ENCODE measurements at regions not wholly inside any gene's neighbourhood (a gene's known extent, or its start where the extent isn't known, plus 50 kb on each side); places are given as distances from the start of the nearest gene placed in this dataset.

DNA sequence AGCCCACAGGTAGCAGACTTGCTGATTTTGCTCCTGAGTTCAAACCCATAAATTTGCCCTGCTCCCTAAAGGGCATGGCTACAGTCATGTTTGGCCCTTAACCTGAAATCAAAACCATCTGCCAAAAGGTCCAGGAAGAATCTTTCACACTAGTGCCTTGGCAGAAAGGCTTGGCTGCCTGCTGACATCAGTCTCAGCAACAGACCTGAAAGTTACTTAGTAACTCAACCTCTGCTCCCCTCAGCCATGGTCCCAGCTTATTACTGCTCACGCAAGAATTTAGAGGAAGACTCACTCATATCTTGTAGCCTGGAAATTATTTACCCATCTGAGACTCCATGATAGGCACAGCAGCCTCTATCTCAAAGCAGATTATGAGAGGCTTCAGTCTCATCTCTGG is 98.0 kb upstream of the KIF2B start:
- H4K5ac ChIP-seq (ENCODE audit: low read depth, low read length), result no peak overlapping the region
- no peak for ATAC-seq (ENCODE audit: low read depth)
- H2AFZ ChIP-seq (replicated peaks; ENCODE audit: low read length, poor library complexity), result no peak overlapping the region
- H3K18ac ChIP-seq (ENCODE audit: low read depth, low read length), result no peak overlapping the region
- H3K4me2 ChIP-seq (ENCODE audit: low read depth, low read length), result no peak overlapping the region
- no peak overlapping the region for H4K8ac ChIP-seq (ENCODE audit: low read depth in 2 of 2, low read length in 2 of 2)
- TF ChIP-seq POLR2A (IDR thresholded peaks at IDR 0.05; ENCODE audit: low read depth, low read length), result no peak
- TF ChIP-seq, protein P1, sequence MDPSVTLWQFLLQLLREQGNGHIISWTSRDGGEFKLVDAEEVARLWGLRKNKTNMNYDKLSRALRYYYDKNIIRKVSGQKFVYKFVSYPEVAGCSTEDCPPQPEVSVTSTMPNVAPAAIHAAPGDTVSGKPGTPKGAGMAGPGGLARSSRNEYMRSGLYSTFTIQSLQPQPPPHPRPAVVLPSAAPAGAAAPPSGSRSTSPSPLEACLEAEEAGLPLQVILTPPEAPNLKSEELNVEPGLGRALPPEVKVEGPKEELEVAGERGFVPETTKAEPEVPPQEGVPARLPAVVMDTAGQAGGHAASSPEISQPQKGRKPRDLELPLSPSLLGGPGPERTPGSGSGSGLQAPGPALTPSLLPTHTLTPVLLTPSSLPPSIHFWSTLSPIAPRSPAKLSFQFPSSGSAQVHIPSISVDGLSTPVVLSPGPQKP (IDR thresholded peaks at IDR 0.05; ENCODE audit: borderline replicate concordance, low read depth, low read length), result no peak
- no peak for TF ChIP-seq BHLHE40 (IDR thresholded peaks at IDR 0.05; ENCODE audit: low read depth, low read length)
- TF ChIP-seq, protein P2, sequence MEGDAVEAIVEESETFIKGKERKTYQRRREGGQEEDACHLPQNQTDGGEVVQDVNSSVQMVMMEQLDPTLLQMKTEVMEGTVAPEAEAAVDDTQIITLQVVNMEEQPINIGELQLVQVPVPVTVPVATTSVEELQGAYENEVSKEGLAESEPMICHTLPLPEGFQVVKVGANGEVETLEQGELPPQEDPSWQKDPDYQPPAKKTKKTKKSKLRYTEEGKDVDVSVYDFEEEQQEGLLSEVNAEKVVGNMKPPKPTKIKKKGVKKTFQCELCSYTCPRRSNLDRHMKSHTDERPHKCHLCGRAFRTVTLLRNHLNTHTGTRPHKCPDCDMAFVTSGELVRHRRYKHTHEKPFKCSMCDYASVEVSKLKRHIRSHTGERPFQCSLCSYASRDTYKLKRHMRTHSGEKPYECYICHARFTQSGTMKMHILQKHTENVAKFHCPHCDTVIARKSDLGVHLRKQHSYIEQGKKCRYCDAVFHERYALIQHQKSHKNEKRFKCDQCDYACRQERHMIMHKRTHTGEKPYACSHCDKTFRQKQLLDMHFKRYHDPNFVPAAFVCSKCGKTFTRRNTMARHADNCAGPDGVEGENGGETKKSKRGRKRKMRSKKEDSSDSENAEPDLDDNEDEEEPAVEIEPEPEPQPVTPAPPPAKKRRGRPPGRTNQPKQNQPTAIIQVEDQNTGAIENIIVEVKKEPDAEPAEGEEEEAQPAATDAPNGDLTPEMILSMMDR (conservative IDR thresholded peaks at IDR 0.05; ENCODE audit: low read depth, low read length), result no peak
- TF ChIP-seq RFX5 (IDR thresholded peaks at IDR 0.05; ENCODE audit: low read depth, low read length), result no peak
- no peak for TF ChIP-seq MAZ (IDR thresholded peaks at IDR 0.05; ENCODE audit: borderline replicate concordance, low read depth, low read length)
- no peak for TF ChIP-seq CHD1 (IDR thresholded peaks at IDR 0.05; ENCODE audit: low read depth, low read length)
- TF ChIP-seq CEBPB (IDR thresholded peaks at IDR 0.05; ENCODE audit: low read depth, low read length), result no peak
- TF ChIP-seq FOS (IDR thresholded peaks at IDR 0.05; ENCODE audit: low read depth, low read length), result no peak
- TF ChIP-seq SMC3 (IDR thresholded peaks at IDR 0.05; ENCODE audit: low read depth, low read length), result no peak
- no peak for TF ChIP-seq RCOR1 (IDR thresholded peaks at IDR 0.05; ENCODE audit: insufficient replicate concordance, low read length)
- TF ChIP-seq, protein P3, sequence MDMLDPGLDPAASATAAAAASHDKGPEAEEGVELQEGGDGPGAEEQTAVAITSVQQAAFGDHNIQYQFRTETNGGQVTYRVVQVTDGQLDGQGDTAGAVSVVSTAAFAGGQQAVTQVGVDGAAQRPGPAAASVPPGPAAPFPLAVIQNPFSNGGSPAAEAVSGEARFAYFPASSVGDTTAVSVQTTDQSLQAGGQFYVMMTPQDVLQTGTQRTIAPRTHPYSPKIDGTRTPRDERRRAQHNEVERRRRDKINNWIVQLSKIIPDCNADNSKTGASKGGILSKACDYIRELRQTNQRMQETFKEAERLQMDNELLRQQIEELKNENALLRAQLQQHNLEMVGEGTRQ (IDR thresholded peaks at IDR 0.05; ENCODE audit: low read depth, low read length), result no peak
- TF ChIP-seq MXI1 (IDR thresholded peaks at IDR 0.05; ENCODE audit: borderline replicate concordance, low read depth, low read length), result no peak
- dilution Hi-C loops (cut with HindIII; ENCODE audit: low sequenced_read_pairs, unreplicated experiment) (no loop called here), in situ Hi-C loops (cut with MboI; ENCODE audit: low sequenced_read_pairs) (no loop called here), intact Hi-C loops (cut with micrococcal nuclease) (loop anchor here (5.0 kb wide), 1 partner anchor 97 kb away; no protein-coding TSS in a partner anchor)
- H3K4ac ChIP-seq (ENCODE audit: low read depth, low read length), result no peak overlapping the region
- ChIA-PET CTCF (no interaction called here), POLR2A (ENCODE audit: unreplicated experiment) (no interaction called here)
- WGBS, 2 experiments (ENCODE audit: extremely low coverage in 2 of 2, insufficient read length in 1 of 2), result no CpG with 5 or more reads among the region's 1 CpG
- H3K14ac ChIP-seq (replicated peaks; ENCODE audit: low read depth, low read length), result no peak overlapping the region
- H3K56ac ChIP-seq (ENCODE audit: extremely low read depth, insufficient read depth, low read length), result no peak overlapping the region
- DNase-seq, result no peak
- no peak overlapping the region for H2AK9ac ChIP-seq (replicated peaks; ENCODE audit: low read depth, low read length, poor library complexity)
- H3K4me3 ChIP-seq (ENCODE audit: insufficient read depth, low read depth, low read length), result no peak overlapping the region
- H3K27ac ChIP-seq (ENCODE audit: insufficient read depth, low read length), result no peak overlapping the region
- H2BK5ac ChIP-seq (ENCODE audit: low read depth, low read length, poor library complexity, severe bottlenecking), result no peak overlapping the region
- no TSS peak for BruUV-seq (replicated peaks)
- H3K9me1 ChIP-seq (ENCODE audit: insufficient read depth, low read length), result no peaks in the 10 kb centered on the region
- no peaks in the 10 kb centered on the region for H3K36me3 ChIP-seq (ENCODE audit: control insufficient read depth, insufficient read depth, low read length)
- H3K23ac ChIP-seq (ENCODE audit: low read depth, low read length), result no peak overlapping the region
- H3K79me1 ChIP-seq (ENCODE audit: low read depth in 1 of 2, low read length in 2 of 2), result no peaks in the 10 kb centered on the region
- H2BK20ac ChIP-seq (ENCODE audit: low read depth, low read length), result no peak overlapping the region
- no peak overlapping the region for H2BK15ac ChIP-seq (ENCODE audit: low read depth, low read length)
- H3K9me3 ChIP-seq (ENCODE audit: control insufficient read depth, insufficient read depth, low read length), result peaks cover 5% of the 10 kb centered on the region; the same call in 1 of the 2 replicates
- no peaks in the 10 kb centered on the region for H3K4me1 ChIP-seq (ENCODE audit: control insufficient read depth, insufficient read depth, low read length)
- no peaks in the 10 kb centered on the region for H4K20me1 ChIP-seq (ENCODE audit: insufficient read depth, low read length)
- no peaks in the 10 kb centered on the region for H3K27me3 ChIP-seq (ENCODE audit: control insufficient read depth, insufficient read depth, low read length)
- H3K9ac ChIP-seq (ENCODE audit: low read depth, low read length), result no peak overlapping the region
- H2AK5ac ChIP-seq (ENCODE audit: low read depth, low read length), result no peak overlapping the region
- H4K91ac ChIP-seq (ENCODE audit: insufficient read depth, low read depth, low read length), result no peak overlapping the region
- no peak overlapping the region for H2BK120ac ChIP-seq (ENCODE audit: low read depth, low read length)

All from IMR-90 (cell line).